ENCODE measurements at regions not wholly inside any gene's neighbourhood (a gene's known extent, or its start where the extent isn't known, plus 50 kb on each side); places are given as distances from the start of the nearest gene placed in this dataset.
"Not testable (repeated sequence)": the region's sequence is repeated elsewhere in the genome, so short reads cannot be mapped to it uniquely, and the experiment has no call there.

DNA sequence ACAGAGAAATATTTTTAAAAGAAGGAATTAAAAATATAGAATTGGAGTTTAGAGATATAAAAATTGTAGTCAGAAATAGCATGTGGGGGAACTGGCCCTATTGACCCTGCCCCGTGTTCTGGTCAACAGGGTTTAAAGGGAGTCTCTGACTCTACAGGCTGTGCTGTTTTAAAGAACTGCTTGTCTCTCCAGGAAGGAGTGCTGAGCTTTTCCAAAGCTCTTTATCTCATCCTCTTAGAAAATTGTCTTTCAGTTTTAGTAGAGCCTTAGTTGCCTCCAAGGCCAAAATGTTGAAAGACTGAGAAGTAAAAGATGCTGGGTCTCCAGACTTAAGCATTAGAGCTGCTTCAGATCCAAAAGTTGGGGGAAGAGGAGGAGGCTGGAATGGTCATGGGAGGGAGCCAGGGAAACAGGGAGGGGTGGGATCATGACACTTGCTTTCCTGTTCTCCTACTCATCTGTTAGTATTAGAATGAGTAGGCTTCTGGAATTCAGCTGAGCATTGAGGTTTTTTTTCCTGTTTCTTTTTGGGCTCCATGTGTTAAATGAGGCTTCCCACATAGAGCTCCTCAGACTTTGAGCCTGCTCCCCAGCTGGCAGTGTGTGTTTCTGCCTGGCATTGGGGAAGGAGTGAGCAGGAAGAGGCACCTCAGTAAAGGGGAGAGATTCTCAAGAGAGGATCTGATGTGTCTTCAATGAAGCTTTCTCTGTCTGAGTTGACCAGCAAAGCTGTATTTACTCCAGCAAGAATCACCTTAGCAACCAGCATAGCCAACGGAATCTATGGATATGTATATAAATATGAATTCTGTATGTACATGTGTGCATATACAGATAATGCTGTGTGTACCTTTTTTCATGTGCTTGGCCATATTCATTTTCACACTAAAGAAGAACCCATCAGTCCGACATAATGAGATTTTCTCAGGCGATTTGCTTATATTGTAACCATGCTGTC is 186.8 kb upstream of the FBXO11 start:
- H3K9ac ChIP-seq (ENCODE audit: control insufficient read depth, extremely low read depth, insufficient read depth, low read length) = no peak overlapping the region
- no peak overlapping the region for H2AFZ ChIP-seq (ENCODE audit: control insufficient read depth, low read length)
- FAIRE-seq (no peak), DNase-seq (ENCODE audit: low read depth, low spot score) (no peak)
- H3K27ac ChIP-seq (ENCODE audit: control insufficient read depth, insufficient read depth, low read length) = no peak overlapping the region
- TF ChIP-seq, protein P1, sequence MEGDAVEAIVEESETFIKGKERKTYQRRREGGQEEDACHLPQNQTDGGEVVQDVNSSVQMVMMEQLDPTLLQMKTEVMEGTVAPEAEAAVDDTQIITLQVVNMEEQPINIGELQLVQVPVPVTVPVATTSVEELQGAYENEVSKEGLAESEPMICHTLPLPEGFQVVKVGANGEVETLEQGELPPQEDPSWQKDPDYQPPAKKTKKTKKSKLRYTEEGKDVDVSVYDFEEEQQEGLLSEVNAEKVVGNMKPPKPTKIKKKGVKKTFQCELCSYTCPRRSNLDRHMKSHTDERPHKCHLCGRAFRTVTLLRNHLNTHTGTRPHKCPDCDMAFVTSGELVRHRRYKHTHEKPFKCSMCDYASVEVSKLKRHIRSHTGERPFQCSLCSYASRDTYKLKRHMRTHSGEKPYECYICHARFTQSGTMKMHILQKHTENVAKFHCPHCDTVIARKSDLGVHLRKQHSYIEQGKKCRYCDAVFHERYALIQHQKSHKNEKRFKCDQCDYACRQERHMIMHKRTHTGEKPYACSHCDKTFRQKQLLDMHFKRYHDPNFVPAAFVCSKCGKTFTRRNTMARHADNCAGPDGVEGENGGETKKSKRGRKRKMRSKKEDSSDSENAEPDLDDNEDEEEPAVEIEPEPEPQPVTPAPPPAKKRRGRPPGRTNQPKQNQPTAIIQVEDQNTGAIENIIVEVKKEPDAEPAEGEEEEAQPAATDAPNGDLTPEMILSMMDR (optimal IDR thresholded peaks at IDR 0.05 in 1 of 3, IDR thresholded peaks at IDR 0.05 in 1 of 3, conservative IDR thresholded peaks at IDR 0.05 in 1 of 3; ENCODE audit: extremely low read depth in 1 of 3, insufficient read depth in 2 of 3, low read length in 3 of 3) = no peak
- no peak for TF ChIP-seq EZH2 (IDR thresholded peaks at IDR 0.05; ENCODE audit: low read length)
- no peaks in the 10 kb centered on the region for H3K27me3 ChIP-seq (ENCODE audit: control insufficient read depth, extremely low read depth, insufficient read depth, low read length)
- no peaks in the 10 kb centered on the region for H3K36me3 ChIP-seq (ENCODE audit: control insufficient read depth in 2 of 2, extremely low read depth in 1 of 2, insufficient read depth in 2 of 2, low read length in 2 of 2)
- H3K4me3 ChIP-seq (ENCODE audit: control insufficient read depth in 2 of 3, extremely low read depth in 1 of 3, insufficient read depth in 2 of 3, low read depth in 1 of 3, low read length in 3 of 3) = no peak overlapping the region
- dilution Hi-C loops (cut with MboI; ENCODE audit: extremely low pct_ligation_motif_present, low sequenced_read_pairs) = no loop called here
- no peaks in the 10 kb centered on the region for H4K20me1 ChIP-seq (ENCODE audit: control insufficient read depth, extremely low read depth, insufficient read depth, low read length)
- no peak overlapping the region for H3K4me2 ChIP-seq (ENCODE audit: control insufficient read depth, extremely low read depth, insufficient read depth, low read depth, low read length)
- H3K9me1 ChIP-seq (ENCODE audit: control insufficient read depth, extremely low read depth, insufficient read depth, low read length) = no peaks in the 10 kb centered on the region
- no peaks in the 10 kb centered on the region for H3K79me2 ChIP-seq (ENCODE audit: control insufficient read depth, insufficient read depth, low read length)
- H3K4me1 ChIP-seq (ENCODE audit: control insufficient read depth, extremely low read depth, insufficient read depth, low read length) = no peaks in the 10 kb centered on the region
- peaks cover 1% of the 10 kb centered on the region for H3K9me3 ChIP-seq (ENCODE audit: control insufficient read depth, low read depth, low read length)

DNA sequence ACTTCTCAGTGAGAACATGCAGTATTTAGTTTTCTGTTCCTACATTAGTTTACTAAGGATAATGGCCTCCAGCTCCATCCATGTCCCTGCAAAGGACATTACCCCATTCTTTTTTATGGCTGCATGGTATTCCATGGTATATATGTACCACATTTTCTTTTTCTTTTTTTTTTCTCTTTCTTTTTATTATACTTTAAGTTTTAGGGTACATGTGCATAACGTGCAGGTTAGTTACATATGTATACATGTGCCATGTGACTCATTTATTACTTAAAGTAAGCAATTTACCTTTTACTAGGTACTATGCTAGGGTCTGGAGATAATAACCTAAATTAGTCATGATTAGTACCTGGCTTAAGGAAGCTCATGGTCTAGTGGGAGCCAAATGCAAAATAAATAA is 190.5 kb upstream of the FBXO11 start:
- not testable (repeated sequence) for H3K79me2 ChIP-seq (ENCODE audit: control insufficient read depth, insufficient read depth, low read length); FAIRE-seq; DNase-seq (ENCODE audit: low read depth, low spot score)

More for the DNA sequence above, 190.5 kb upstream of the FBXO11 start:
- H3K4me3 ChIP-seq (ENCODE audit: control insufficient read depth in 2 of 3, extremely low read depth in 1 of 3, insufficient read depth in 2 of 3, low read depth in 1 of 3, low read length in 3 of 3); dilution Hi-C loops (cut with MboI; ENCODE audit: extremely low pct_ligation_motif_present, low sequenced_read_pairs); H3K27me3 ChIP-seq (ENCODE audit: control insufficient read depth, extremely low read depth, insufficient read depth, low read length); H3K9ac ChIP-seq (ENCODE audit: control insufficient read depth, extremely low read depth, insufficient read depth, low read length); H2AFZ ChIP-seq (ENCODE audit: control insufficient read depth, low read length); H3K9me3 ChIP-seq (ENCODE audit: control insufficient read depth, low read depth, low read length); H3K4me2 ChIP-seq (ENCODE audit: control insufficient read depth, extremely low read depth, insufficient read depth, low read depth, low read length); H3K36me3 ChIP-seq (ENCODE audit: control insufficient read depth in 2 of 2, extremely low read depth in 1 of 2, insufficient read depth in 2 of 2, low read length in 2 of 2); H3K4me1 ChIP-seq (ENCODE audit: control insufficient read depth, extremely low read depth, insufficient read depth, low read length); H4K20me1 ChIP-seq (ENCODE audit: control insufficient read depth, extremely low read depth, insufficient read depth, low read length); H3K9me1 ChIP-seq (ENCODE audit: control insufficient read depth, extremely low read depth, insufficient read depth, low read length); H3K27ac ChIP-seq (ENCODE audit: control insufficient read depth, insufficient read depth, low read length): not testable (repeated sequence)
